GM19468 (cell line): ENCODE measurements at regions not wholly inside any gene's neighbourhood (a gene's known extent, or its start where the extent isn't known, plus 50 kb on each side); places are given as distances from the start of the nearest gene placed in this dataset.
A peak's percentile ranks its signal among the peaks of the same experiment; 100 is the strongest.

Source experiments
- ATAC-seq: cut with Tn5 transposase; IDR thresholded peaks from one replicate; pipeline ENCODE4 v1.9.1; 2021; ENCODE audit warnings: mild to moderate bottlenecking, moderate library complexity, moderate number of reproducible peaks; ENCODE audit not compliant: unreplicated experiment; ENCODE audit errors: extremely low read depth

GRCh38 chr12:77777274-77777673 is 53.4 kb upstream of the NAV3 start:
- ATAC-seq = no peak

- no peak for ATAC-seq
Measured at GRCh38 chr12:77774761-77775160, 55.9 kb upstream of the NAV3 start.

- no peak for ATAC-seq
Measured at GRCh38 chr12:77772676-77773298, 57.9 kb upstream of the NAV3 start.

GRCh38 chr12:77768558-77768957 is 62.1 kb upstream of the NAV3 start:
- ATAC-seq = no peak

- no peak for ATAC-seq
Measured at GRCh38 chr12:77767756-77768343, 62.8 kb upstream of the NAV3 start.

- no peak for ATAC-seq
Measured at GRCh38 chr12:77767335-77767734, 63.4 kb upstream of the NAV3 start.

- ATAC-seq = no peak
Measured at GRCh38 chr12:77766224-77766623, 64.5 kb upstream of the NAV3 start.

- no peak for ATAC-seq
Measured at GRCh38 chr12:77761286-77761685, 69.4 kb upstream of the NAV3 start.

GRCh38 chr12:77760271-77761025 is 70.2 kb upstream of the NAV3 start:
- ATAC-seq = no peak

GRCh38 chr12:77754086-77754485 is 76.6 kb upstream of the NAV3 start:
- no peak for ATAC-seq

GRCh38 chr12:77751939-77752338 is 78.8 kb upstream of the NAV3 start:
- no peak for ATAC-seq

- ATAC-seq = peak; percentile 100
Measured at GRCh38 chr12:77746096-77746495, 84.6 kb upstream of the NAV3 start.

- no peak for ATAC-seq
Measured at GRCh38 chr12:77745624-77746023, 85.1 kb upstream of the NAV3 start.

GRCh38 chr12:77742631-77743030 is 88.1 kb upstream of the NAV3 start:
- ATAC-seq = no peak

GRCh38 chr12:77741974-77742517 is 88.6 kb upstream of the NAV3 start:
- ATAC-seq = no peak

- ATAC-seq = no peak
Measured at GRCh38 chr12:77736219-77736965, 94.3 kb upstream of the NAV3 start.

GRCh38 chr12:77734214-77734883 is 96.3 kb upstream of the NAV3 start:
- ATAC-seq = no peak

GRCh38 chr12:77728018-77728417 is 102.7 kb upstream of the NAV3 start:
- ATAC-seq = no peak

- no peak for ATAC-seq
Measured at GRCh38 chr12:77727442-77728001, 103.2 kb upstream of the NAV3 start.

- no peak for ATAC-seq
Measured at GRCh38 chr12:77725611-77726010, 105.1 kb upstream of the NAV3 start.
